HUDEP-2 (cell line): ENCODE measurements at regions not wholly inside any gene's neighbourhood (a gene's known extent, or its start where the extent isn't known, plus 50 kb on each side); places are given as distances from the start of the nearest gene placed in this dataset.
"Not testable (repeated sequence)": the region's sequence is repeated elsewhere in the genome, so short reads cannot be mapped to it uniquely, and the experiment has no call there.

ENCODE experiments used
- DNase-seq, 76 experiments: peaks; one replicate each; lab custom pipeline; 2025; ENCODE audit not compliant: unreplicated experiment in 76 of 76; lab: John Stamatoyannopoulos, UW

GRCh38 chrX:96502507-96502906 lies 182.1 kb upstream of the DIAPH2 start:
- no peak for DNase-seq

GRCh38 chrX:96529386-96529785 lies 155.3 kb upstream of the DIAPH2 start:
- not testable (repeated sequence) for DNase-seq

GRCh38 chrX:96538104-96538725 lies 146.4 kb upstream of the DIAPH2 start:
- no peak for DNase-seq

- DNase-seq, result no peak
These were observed 144.5 kb upstream of the DIAPH2 start for GRCh38 chrX:96540111-96540631.

GRCh38 chrX:96546281-96546680 lies 138.4 kb upstream of the DIAPH2 start:
- DNase-seq, result not testable (repeated sequence)

- DNase-seq, result no peak
These were observed 133.2 kb upstream of the DIAPH2 start for GRCh38 chrX:96551322-96551872.

- no peak for DNase-seq
These were observed 127.8 kb upstream of the DIAPH2 start for GRCh38 chrX:96556886-96557285.

- not testable (repeated sequence) for DNase-seq
These were observed 123.5 kb upstream of the DIAPH2 start for GRCh38 chrX:96561129-96561528.

GRCh38 chrX:96563646-96564045 lies 121.0 kb upstream of the DIAPH2 start:
- no peak for DNase-seq

GRCh38 chrX:96564595-96564994 lies 120.0 kb upstream of the DIAPH2 start:
- no peak for DNase-seq

- no peak for DNase-seq
These were observed 117.8 kb upstream of the DIAPH2 start for GRCh38 chrX:96566878-96567277.

GRCh38 chrX:96568071-96568470 lies 116.6 kb upstream of the DIAPH2 start:
- DNase-seq, result no peak

GRCh38 chrX:96569034-96569433 lies 115.6 kb upstream of the DIAPH2 start:
- no peak for DNase-seq

- DNase-seq, result no peak
These were observed 109.6 kb upstream of the DIAPH2 start for GRCh38 chrX:96575011-96575410.

GRCh38 chrX:96576368-96576767 lies 108.3 kb upstream of the DIAPH2 start:
- no peak for DNase-seq

GRCh38 chrX:96578781-96579180 lies 105.9 kb upstream of the DIAPH2 start:
- DNase-seq, result no peak

GRCh38 chrX:96579252-96579651 lies 105.4 kb upstream of the DIAPH2 start:
- no peak for DNase-seq

- DNase-seq, result no peak
These were observed 94.2 kb upstream of the DIAPH2 start for GRCh38 chrX:96590403-96590802.

- no peak for DNase-seq
These were observed 93.2 kb upstream of the DIAPH2 start for GRCh38 chrX:96591421-96591820.

- DNase-seq, result not testable (repeated sequence)
These were observed 86.8 kb upstream of the DIAPH2 start for GRCh38 chrX:96597847-96598246.

- DNase-seq, result no peak
These were observed 72.9 kb upstream of the DIAPH2 start for GRCh38 chrX:96611619-96612362.

- DNase-seq, result no peak
These were observed 69.2 kb upstream of the DIAPH2 start for GRCh38 chrX:96615448-96615847.
